KMS-11 (cell line): ENCODE measurements at regions not wholly inside any gene's neighbourhood (a gene's known extent, or its start where the extent isn't known, plus 50 kb on each side); places are given as distances from the start of the nearest gene placed in this dataset.

Experiments
- H2AFZ ChIP-seq: fragments of 200-600 bp; sonication (generic); 2 replicates; pipeline ENCODE4 v1.6.1; 2016; ENCODE audit warnings: antibody characterized with exemption, mixed run types, low read depth
- H3K27ac ChIP-seq: fragments of 200-600 bp; sonication (generic); 2 replicates; pipeline ENCODE4 v1.6.1; 2016; ENCODE audit warnings: mild to moderate bottlenecking, mixed run types
- H3K27me3 ChIP-seq: fragments of 200-600 bp; sonication (generic); 2 replicates; pipeline ENCODE4 v1.6.1; 2017; ENCODE audit warnings: mild to moderate bottlenecking, low read depth, mixed run types, moderate library complexity; ENCODE audit not compliant: insufficient read depth
- H3K36me3 ChIP-seq: fragments of 200-600 bp; sonication (generic); 2 replicates; pipeline ENCODE4 v1.6.1; 2017; ENCODE audit warnings: mild to moderate bottlenecking, mixed run types; ENCODE audit not compliant: insufficient read depth
- H3K4me1 ChIP-seq: fragments of 200-600 bp; sonication (generic); 2 replicates; pipeline ENCODE4 v1.6.1; 2016; ENCODE audit warnings: mild to moderate bottlenecking, low read depth, mixed run types; ENCODE audit not compliant: poor library complexity, severe bottlenecking
- H3K4me2 ChIP-seq: fragments of 200-600 bp; sonication (generic); 2 replicates; pipeline ENCODE4 v1.7.0; 2016; ENCODE audit warnings: mild to moderate bottlenecking, mixed run types
- H3K4me3 ChIP-seq: fragments of 200-600 bp; sonication (generic); IDR thresholded peaks from 2 replicates; pipeline ENCODE4 v1.6.1; 2017; ENCODE audit warnings: low read depth, low read length, mixed read lengths; ENCODE audit not compliant: insufficient read depth
- H3K79me2 ChIP-seq: fragments of 200-600 bp; sonication (generic); 2 replicates; pipeline ENCODE4 v1.6.1; 2016; ENCODE audit warnings: low read depth, mixed run types; ENCODE audit not compliant: insufficient read depth
- H3K9ac ChIP-seq: fragments of 200-600 bp; sonication (generic); 2 replicates; pipeline ENCODE4 v1.6.1; 2016; ENCODE audit warnings: mild to moderate bottlenecking, mixed run types
- H4K20me1 ChIP-seq: fragments of 200-600 bp; sonication (generic); 2 replicates; pipeline ENCODE4 v1.6.1; 2016; ENCODE audit warnings: mild to moderate bottlenecking, mixed run types; ENCODE audit not compliant: insufficient read depth
- TF ChIP-seq, protein P1 (sequence below): fragments of 200-600 bp; sonication (generic); conservative IDR thresholded peaks from 2 replicates; pipeline ENCODE4 v1.6.1; 2017; ENCODE audit warnings: low read depth, mild to moderate bottlenecking, antibody characterized with exemption, low read length, moderate library complexity, mixed read lengths

DNA sequence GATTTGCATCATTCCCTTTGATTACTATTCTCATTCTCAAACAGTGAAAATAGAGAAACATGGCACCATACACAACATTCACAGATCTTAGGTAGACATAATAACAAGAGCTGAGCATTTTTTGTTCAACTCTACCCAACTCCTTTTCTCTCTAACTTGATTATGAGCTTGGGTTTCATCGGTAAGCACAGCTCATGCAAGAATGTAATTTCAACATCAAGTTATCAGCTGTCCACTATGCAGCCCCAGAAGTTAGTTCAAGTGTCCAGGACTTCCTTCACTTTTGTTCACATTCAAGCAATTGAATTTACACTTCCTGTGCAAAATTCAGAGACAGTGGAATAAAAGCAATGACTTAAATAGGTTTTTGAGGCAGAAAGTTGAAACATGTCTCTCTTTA is 297.7 kb upstream of the SASH1 start:
- Histone ChIP-seq H3K27ac (no peak overlapping the region), H3K79me2 (no peaks in the 10 kb centered on the region), H2AFZ (no peak overlapping the region), H3K36me3 (no peaks in the 10 kb centered on the region), H3K4me3 (no peak overlapping the region), H4K20me1 (no peaks in the 10 kb centered on the region), H3K9ac (no peak overlapping the region), H3K27me3 (no peaks in the 10 kb centered on the region), H3K4me2 (no peak overlapping the region), H3K4me1 (no peaks in the 10 kb centered on the region)
- TF ChIP-seq, protein P1, sequence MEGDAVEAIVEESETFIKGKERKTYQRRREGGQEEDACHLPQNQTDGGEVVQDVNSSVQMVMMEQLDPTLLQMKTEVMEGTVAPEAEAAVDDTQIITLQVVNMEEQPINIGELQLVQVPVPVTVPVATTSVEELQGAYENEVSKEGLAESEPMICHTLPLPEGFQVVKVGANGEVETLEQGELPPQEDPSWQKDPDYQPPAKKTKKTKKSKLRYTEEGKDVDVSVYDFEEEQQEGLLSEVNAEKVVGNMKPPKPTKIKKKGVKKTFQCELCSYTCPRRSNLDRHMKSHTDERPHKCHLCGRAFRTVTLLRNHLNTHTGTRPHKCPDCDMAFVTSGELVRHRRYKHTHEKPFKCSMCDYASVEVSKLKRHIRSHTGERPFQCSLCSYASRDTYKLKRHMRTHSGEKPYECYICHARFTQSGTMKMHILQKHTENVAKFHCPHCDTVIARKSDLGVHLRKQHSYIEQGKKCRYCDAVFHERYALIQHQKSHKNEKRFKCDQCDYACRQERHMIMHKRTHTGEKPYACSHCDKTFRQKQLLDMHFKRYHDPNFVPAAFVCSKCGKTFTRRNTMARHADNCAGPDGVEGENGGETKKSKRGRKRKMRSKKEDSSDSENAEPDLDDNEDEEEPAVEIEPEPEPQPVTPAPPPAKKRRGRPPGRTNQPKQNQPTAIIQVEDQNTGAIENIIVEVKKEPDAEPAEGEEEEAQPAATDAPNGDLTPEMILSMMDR: no peak

DNA sequence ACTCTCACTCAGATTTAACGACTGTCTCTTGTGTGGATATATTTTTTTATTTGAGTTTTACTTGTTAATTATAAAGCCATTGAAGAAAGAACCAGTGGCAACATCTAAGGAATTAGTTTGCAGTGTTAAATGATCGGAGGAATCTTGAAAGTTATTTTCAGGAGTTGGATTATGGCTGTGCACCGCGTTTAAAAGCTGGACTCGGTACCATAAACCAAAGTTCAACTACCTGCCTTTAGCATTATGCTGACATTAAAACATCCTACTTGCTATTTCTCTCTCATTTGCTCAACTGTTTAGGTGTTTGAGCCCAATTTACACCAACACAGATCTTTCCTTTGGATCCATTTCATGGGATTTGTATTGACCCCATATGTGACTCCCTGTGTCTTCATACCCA is 289.4 kb upstream of the SASH1 start:
- TF ChIP-seq, protein P1: no peak
- Histone ChIP-seq H2AFZ (no peak overlapping the region), H3K27ac (no peak overlapping the region), H3K4me3 (no peak overlapping the region), H3K27me3 (no peaks in the 10 kb centered on the region), H4K20me1 (no peaks in the 10 kb centered on the region), H3K36me3 (no peaks in the 10 kb centered on the region), H3K79me2 (no peaks in the 10 kb centered on the region), H3K9ac (no peak overlapping the region), H3K4me2 (no peak overlapping the region), H3K4me1 (no peaks in the 10 kb centered on the region)

DNA sequence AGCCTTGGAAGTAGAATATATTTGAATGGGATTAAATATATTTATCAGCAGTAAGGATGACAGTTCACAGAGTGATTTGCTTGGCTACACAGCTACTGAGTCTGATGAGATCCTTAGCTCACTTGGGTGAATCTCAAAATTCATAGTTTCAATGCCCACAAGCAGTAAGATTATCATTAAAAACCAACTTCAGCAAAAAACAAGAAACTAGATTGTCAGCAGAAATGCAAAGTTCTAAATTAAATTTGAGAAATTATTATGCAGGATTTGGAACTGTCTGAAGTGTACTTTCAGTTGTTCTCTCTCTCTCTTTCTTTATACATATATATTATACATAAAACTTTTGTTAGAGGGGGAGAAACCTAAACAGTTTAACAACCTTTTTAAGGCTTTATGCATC is 288.8 kb upstream of the SASH1 start:
- H2AFZ ChIP-seq: no peak overlapping the region
- no peaks in the 10 kb centered on the region for H4K20me1 ChIP-seq
- no peaks in the 10 kb centered on the region for H3K4me1 ChIP-seq
- H3K36me3 ChIP-seq: no peaks in the 10 kb centered on the region
- no peaks in the 10 kb centered on the region for H3K79me2 ChIP-seq
- TF ChIP-seq, protein P1: no peak
- H3K9ac ChIP-seq: no peak overlapping the region
- H3K4me3 ChIP-seq: no peak overlapping the region
- H3K27ac ChIP-seq: no peak overlapping the region
- no peaks in the 10 kb centered on the region for H3K27me3 ChIP-seq
- no peak overlapping the region for H3K4me2 ChIP-seq

DNA sequence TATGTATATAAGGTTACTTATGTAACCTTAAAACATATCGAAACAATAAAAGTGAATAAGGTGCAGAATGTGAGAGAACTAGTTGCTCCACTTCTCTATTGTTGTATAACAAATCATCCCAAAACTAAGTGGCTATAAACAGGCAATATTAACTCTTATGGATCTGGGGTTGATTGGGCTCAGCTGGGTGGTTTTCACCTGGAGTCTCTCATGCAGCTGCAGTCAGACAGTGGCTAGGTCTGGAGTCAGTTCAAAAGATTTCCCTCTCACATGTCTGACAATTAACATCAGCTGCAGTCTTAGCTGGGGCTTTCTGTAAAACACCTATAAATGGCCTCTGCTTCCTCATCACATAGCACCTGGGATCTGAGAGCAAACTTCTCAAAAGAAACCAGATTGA is 288.4 kb upstream of the SASH1 start:
- H2AFZ ChIP-seq: no peak overlapping the region
- no peaks in the 10 kb centered on the region for H3K36me3 ChIP-seq
- H3K4me1 ChIP-seq: no peaks in the 10 kb centered on the region
- no peaks in the 10 kb centered on the region for H3K27me3 ChIP-seq
- no peak overlapping the region for H3K4me2 ChIP-seq
- H4K20me1 ChIP-seq: no peaks in the 10 kb centered on the region
- H3K4me3 ChIP-seq: no peak overlapping the region
- H3K27ac ChIP-seq: no peak overlapping the region
- TF ChIP-seq, protein P1: no peak
- no peak overlapping the region for H3K9ac ChIP-seq
- no peaks in the 10 kb centered on the region for H3K79me2 ChIP-seq

DNA sequence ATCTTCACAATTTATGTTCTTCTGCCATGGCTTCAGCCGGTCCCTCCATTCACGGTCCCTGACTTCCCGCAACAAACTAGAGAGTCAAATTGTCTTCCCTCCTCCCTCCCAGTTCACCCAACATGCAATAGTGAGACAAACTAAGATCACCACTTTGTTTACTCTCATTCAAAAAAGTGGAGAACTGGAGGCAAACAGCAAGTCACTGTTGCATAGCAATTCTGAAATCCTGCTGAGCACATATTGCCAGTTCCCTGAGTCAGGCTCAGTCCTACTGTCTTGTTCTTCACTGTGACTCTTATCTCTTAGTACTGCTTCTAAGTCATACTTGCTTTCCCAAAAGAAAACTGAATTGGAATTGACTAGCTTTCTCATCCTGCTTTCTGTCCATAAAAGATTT is 287.2 kb upstream of the SASH1 start:
- Histone ChIP-seq H3K4me1 (no peaks in the 10 kb centered on the region), H3K9ac (no peak overlapping the region), H3K79me2 (no peaks in the 10 kb centered on the region), H3K27ac (no peak overlapping the region), H3K36me3 (no peaks in the 10 kb centered on the region), H2AFZ (no peak overlapping the region), H3K4me3 (no peak overlapping the region), H4K20me1 (no peaks in the 10 kb centered on the region), H3K4me2 (no peak overlapping the region), H3K27me3 (no peaks in the 10 kb centered on the region)
- TF ChIP-seq, protein P1: no peak
